Suppressor macrophage (primary cell): ENCODE measurements at regions not wholly inside any gene's neighbourhood (a gene's known extent, or its start where the extent isn't known, plus 50 kb on each side); places are given as distances from the start of the nearest gene placed in this dataset.
A peak's percentile ranks its signal among the peaks of the same experiment; 100 is the strongest.

Experiments
- DNase-seq, 4 experiments: peaks; one replicate each; pipeline ENCODE4 v3.0.0-alpha.2; 2020 to 2022

GRCh38 chr18:7358989-7359726, 128.3 kb downstream of the LRRC30 start:
- no peak for DNase-seq

- DNase-seq, result no peak
Measured at GRCh38 chr18:7360606-7361170, 129.8 kb downstream of the LRRC30 start.

- no peak for DNase-seq
Measured at GRCh38 chr18:7363338-7363737, 132.4 kb downstream of the LRRC30 start.

GRCh38 chr18:7366597-7366996, 135.7 kb downstream of the LRRC30 start:
- no peak for DNase-seq

- DNase-seq, result no peak
Measured at GRCh38 chr18:7367336-7367735, 136.4 kb downstream of the LRRC30 start.

- no peak for DNase-seq
Measured at GRCh38 chr18:7369006-7369405, 138.1 kb downstream of the LRRC30 start.

- DNase-seq, result no peak
Measured at GRCh38 chr18:7370375-7370774, 139.5 kb downstream of the LRRC30 start.

GRCh38 chr18:7370802-7371201, 139.9 kb downstream of the LRRC30 start:
- peak in 2 of 4 experiments; percentile 30 to 39 for DNase-seq

GRCh38 chr18:7373441-7373840, 142.6 kb downstream of the LRRC30 start:
- no peak for DNase-seq

GRCh38 chr18:7381307-7381706, 150.4 kb downstream of the LRRC30 start:
- no peak for DNase-seq

- no peak for DNase-seq
Measured at GRCh38 chr18:7382328-7383001, 151.6 kb downstream of the LRRC30 start.

- no peak for DNase-seq
Measured at GRCh38 chr18:7383002-7383980, 152.4 kb downstream of the LRRC30 start.

- no peak for DNase-seq
Measured at GRCh38 chr18:7388741-7389140, 157.9 kb downstream of the LRRC30 start.

- DNase-seq, result no peak
Measured at GRCh38 chr18:7390731-7391492, 160.0 kb downstream of the LRRC30 start.

GRCh38 chr18:7393080-7393479, 162.2 kb downstream of the LRRC30 start:
- no peak for DNase-seq

- DNase-seq, result no peak
Measured at GRCh38 chr18:7394050-7394659, 163.3 kb downstream of the LRRC30 start.

- DNase-seq, result no peak
Measured at GRCh38 chr18:7395566-7395965, 164.7 kb downstream of the LRRC30 start.

- no peak for DNase-seq
Measured at GRCh38 chr18:7413906-7414305, 153.2 kb upstream of the PTPRM start.

- no peak for DNase-seq
Measured at GRCh38 chr18:7414459-7414858, 152.7 kb upstream of the PTPRM start.

GRCh38 chr18:7415081-7415894, 151.8 kb upstream of the PTPRM start:
- no peak for DNase-seq

- DNase-seq, result no peak
Measured at GRCh38 chr18:7417727-7418126, 149.4 kb upstream of the PTPRM start.
